H7 (cell line): ENCODE measurements at regions not wholly inside any gene's neighbourhood (a gene's known extent, or its start where the extent isn't known, plus 50 kb on each side); places are given as distances from the start of the nearest gene placed in this dataset.

ENCODE experiments used
- DNase-seq: peaks from one replicate; pipeline ENCODE4 v3.0.0; 2012
- H3K27me3 ChIP-seq: 2 replicates; pipeline ENCODE4 v1.6.0; 2011; ENCODE audit warnings: mild to moderate bottlenecking, low read length; ENCODE audit not compliant: control insufficient read depth, insufficient read depth
- H3K36me3 ChIP-seq: replicated peaks from 2 replicates; pipeline ENCODE4 v1.5.1; 2011; ENCODE audit warnings: low read length; ENCODE audit not compliant: control insufficient read depth, insufficient read depth
- H3K4me3 ChIP-seq: 2 replicates; pipeline ENCODE4 v1.5.1; 2011; ENCODE audit warnings: low read depth, mild to moderate bottlenecking, control low read depth, low read length, moderate library complexity; ENCODE audit not compliant: insufficient read depth

DNA sequence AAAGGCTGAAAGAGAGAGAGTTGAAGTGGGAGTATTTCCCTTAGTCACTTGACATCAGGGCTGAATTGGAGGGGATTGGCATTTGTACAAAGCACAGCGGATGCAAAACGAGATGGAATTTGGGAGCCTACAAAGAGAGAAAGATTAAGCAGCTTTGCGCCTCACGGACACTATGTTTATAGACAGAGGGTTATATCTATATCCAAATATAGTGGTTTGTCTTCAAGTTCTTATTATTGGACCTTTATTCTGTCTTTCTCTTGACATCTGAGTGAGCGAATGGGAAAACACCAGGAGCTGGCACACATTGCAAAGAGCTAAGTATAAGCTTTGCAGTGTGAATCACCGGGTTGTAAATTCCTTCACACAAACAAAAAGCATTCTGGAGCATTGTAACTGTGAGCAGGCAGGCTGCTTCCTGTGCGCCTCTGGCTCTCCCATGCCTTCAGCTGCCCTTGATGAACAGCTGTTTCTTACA lies 500.2 kb downstream of the STIM2 start:
- no peak overlapping the region for H3K4me3 ChIP-seq
- DNase-seq: no peak
- H3K27me3 ChIP-seq: no peaks in the 10 kb centered on the region
- no peaks in the 10 kb centered on the region for H3K36me3 ChIP-seq

DNA sequence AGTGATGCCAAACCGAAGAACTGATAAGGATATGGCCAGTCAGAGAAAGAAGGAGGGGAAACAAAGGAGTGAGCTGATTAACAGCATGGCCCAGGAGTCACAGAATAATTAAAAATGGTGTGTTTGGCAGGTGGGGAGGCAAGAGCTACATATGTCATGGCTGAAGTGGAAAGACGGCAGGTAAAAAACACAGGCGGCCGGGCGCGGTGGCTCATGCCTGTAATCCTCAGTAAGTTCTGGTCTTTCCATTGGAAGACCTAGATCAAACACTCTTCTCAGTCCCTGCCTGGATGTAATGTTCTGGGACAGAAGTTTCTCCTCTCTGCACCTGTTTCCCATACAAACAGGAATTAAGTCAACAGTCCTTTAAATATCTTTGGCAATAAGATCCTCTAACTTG lies 503.9 kb downstream of the STIM2 start:
- no peaks in the 10 kb centered on the region for H3K36me3 ChIP-seq
- H3K4me3 ChIP-seq: no peak overlapping the region
- DNase-seq: no peak
- no peaks in the 10 kb centered on the region for H3K27me3 ChIP-seq

DNA sequence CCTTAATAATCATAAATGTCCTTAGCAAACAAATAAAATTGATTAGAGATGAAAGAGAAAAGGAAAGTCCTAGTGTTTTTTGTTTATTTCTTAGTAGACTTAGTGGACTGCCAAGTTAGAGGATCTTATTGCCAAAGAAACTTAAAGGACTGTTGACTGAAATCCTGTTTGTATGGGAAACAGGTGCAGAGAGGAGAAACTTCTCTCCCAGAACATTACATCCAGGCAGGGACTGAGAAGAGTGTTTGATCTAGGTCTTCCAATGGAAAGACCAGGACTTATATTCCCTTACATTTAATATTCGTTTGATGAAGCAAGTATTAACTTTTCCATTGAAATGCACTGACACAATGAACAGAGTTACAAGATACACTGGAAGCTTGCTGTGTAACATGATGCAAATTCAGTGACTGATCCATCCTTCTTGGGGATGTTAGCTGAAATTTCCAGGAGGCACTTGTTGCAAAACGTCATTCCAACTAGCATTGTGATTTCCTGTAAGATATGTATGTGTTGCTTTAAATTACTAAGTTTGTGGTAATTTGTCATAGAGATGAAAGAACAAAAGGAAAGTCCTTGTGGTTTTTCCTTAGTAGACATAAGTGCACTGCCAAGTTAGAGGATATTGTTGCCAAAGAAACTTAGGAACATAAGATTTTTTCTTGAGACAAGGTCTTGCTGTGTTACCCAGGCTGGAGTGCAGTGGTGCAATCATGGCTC lies 505.6 kb downstream of the STIM2 start:
- Histone ChIP-seq H3K4me3 (no peak overlapping the region), H3K27me3 (no peaks in the 10 kb centered on the region), H3K36me3 (no peaks in the 10 kb centered on the region)
- no peak for DNase-seq

GRCh38 chr4:27368781-27369180 lies 508.1 kb downstream of the STIM2 start:
- no peak for DNase-seq
- H3K36me3 ChIP-seq: no peaks in the 10 kb centered on the region
- no peak overlapping the region for H3K4me3 ChIP-seq

DNA sequence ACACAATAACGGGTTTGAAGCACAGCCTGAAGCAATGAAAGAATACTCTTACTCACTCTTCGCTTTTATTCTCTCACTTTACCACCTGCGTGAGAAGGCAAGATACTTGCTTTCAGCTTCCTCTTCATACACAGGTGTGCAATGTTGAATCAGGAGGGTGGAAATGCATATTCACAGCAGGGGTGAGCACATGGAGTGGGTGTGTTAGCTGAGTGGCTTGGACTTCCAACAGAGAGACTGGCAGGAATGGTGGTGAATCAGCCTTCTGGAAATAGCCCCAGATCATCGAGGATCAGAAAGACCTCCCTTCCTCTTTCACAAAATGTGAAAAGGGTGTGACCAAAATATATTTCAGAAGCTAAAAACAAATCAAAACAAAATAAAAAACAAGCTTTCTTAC lies 521.2 kb downstream of the STIM2 start:
- Histone ChIP-seq H3K4me3 (no peak overlapping the region), H3K27me3 (no peaks in the 10 kb centered on the region), H3K36me3 (no peaks in the 10 kb centered on the region)
- peak; percentile 7 for DNase-seq

More at GRCh38 chr4:27368781-27369180, 508.1 kb downstream of the STIM2 start:
- no peaks in the 10 kb centered on the region for H3K27me3 ChIP-seq

GRCh38 chr4:27387711-27388110 lies 527.1 kb downstream of the STIM2 start:
- no peak for DNase-seq
- no peaks in the 10 kb centered on the region for H3K36me3 ChIP-seq
- no peaks in the 10 kb centered on the region for H3K27me3 ChIP-seq
- H3K4me3 ChIP-seq: no peak overlapping the region

DNA sequence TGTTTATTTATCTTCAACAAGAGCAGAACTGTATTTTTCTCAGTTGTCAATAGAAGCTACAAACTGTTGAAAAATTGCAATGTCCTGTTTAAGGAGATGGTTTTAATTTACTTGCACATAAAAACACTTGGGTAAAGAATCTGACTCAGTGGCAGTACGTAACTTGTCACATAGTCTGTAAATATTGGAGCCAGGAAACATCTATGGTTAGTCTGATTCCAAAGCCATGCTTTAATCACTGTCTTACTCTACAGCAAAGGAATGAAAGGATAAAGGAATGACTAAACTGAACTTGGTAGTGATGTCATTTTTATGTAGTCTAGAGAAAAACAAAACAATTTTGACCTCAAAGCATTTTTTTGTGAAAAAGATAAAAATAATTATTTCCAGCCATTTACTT lies 537.2 kb downstream of the STIM2 start:
- H3K4me3 ChIP-seq: no peak overlapping the region
- H3K36me3 ChIP-seq: no peaks in the 10 kb centered on the region
- no peak for DNase-seq
- H3K27me3 ChIP-seq: no peaks in the 10 kb centered on the region

DNA sequence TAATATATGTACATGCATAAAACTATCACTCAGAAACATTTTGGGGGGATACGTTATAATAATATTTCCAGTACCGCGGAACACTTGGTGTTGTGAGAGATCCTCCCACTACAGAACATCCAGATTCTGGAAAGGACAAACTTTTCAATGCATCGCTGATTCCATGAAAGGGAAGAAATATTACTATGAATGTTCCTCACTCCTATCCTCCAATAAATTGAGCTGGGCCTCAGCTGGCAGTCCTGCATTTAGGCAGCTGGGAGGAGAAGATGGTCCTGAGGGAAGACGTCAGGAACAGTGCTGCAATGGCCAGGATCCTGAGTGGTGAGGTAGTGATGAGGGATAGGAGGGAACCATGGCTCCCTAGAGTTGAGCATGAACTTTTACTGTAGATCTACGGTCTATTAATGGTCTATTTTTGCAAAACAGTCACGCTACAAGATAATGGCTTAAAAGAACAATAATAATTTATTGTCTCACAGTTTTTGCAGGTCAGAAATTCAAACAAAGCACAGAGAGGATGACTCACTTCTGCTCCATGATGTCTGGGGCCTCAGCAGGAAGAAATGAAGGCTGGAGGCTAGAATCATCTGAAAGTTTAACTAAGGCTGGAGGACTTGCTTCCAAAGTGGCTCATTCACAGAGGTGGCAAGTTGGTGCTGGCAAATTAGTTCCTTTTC lies 538.1 kb downstream of the STIM2 start:
- Histone ChIP-seq H3K4me3 (no peak overlapping the region), H3K27me3 (no peaks in the 10 kb centered on the region), H3K36me3 (no peaks in the 10 kb centered on the region)
- DNase-seq: no peak

DNA sequence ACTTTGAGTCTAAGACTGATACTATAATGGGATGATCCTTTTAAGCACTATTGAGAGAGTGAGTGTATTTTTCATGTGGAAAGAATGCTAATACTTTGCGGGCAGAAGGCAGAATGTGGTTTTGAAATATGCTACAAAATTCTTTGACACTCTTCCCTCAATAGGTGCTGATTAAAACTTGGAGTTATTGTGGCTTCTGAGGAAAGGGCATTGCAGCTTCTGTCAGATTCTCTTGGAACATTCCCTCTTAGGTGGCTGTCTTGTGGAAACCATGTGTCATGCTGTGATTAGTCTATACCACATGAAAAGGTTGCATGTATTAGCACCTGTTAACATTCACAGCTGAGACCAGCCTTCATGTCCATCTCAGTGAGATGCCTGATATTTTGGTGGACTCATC lies 547.0 kb downstream of the STIM2 start:
- H3K4me3 ChIP-seq: no peak overlapping the region
- no peak for DNase-seq

GRCh38 chr4:27412613-27413012 lies 552.0 kb downstream of the STIM2 start:
- Histone ChIP-seq H3K4me3 (no peak overlapping the region), H3K27me3 (no peaks in the 10 kb centered on the region), H3K36me3 (no peaks in the 10 kb centered on the region)
- DNase-seq: no peak

More for the DNA sequence above, 547.0 kb downstream of the STIM2 start:
- H3K27me3 ChIP-seq: no peaks in the 10 kb centered on the region
- H3K36me3 ChIP-seq: no peaks in the 10 kb centered on the region

DNA sequence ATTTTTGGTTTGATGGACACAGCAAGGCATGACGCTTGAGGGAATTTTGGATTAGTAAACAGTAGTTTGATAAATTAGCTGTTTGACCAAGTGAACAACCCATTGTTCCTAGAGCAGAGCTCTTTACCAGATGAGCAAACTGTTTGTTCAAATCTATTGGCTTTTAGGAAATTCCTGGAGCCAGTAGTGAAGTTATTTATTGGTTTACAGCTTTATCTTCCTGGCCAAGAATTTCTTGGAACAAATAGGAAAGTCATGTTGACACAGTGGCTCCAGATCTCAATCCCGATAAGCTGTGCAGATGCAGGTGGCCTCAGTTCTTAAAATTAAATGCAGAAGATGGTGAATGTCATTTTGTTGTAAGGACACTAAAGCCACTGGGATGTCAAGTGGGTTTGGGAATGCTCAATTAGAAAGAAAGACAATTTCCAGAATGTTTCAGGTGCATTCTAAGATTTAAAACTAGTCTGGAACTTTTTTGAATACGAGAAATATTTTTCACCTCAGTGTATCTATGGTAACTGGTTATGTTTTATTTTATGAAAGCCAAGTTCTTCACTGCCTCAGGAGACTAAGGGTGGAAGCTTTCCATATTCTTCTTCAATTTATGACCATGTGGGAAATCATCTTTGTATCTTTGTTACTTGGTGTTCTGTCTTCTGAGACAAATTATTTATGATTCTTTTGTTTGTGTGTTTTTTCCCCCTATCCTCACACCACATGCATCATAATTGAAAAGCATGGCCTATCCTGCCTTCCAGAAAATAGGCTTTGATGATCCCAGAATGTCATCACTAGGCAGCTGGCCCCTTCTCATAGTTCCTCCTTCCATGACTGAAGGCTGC lies 554.5 kb downstream of the STIM2 start:
- Histone ChIP-seq H3K36me3 (no peaks in the 10 kb centered on the region), H3K27me3 (no peaks in the 10 kb centered on the region), H3K4me3 (no peak overlapping the region)
- no peak for DNase-seq

DNA sequence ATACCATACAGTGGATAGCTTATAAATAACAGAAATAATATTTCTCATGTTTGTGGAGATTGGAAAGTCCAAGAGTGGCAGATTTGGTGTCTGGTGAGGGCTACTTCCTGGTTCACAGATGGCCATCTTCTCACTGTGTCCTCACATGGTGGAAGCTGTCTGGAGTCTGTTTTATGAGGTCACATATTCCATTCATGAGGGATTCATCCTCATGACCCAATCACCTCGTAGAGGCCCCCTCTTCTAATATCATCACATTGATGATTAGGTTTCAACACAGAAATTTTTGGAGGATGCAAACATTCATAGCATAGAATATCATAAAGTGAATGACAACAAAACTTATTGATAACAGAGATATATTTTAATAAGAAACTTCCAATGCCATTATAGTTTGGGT lies 568.0 kb downstream of the STIM2 start:
- no peak overlapping the region for H3K4me3 ChIP-seq

GRCh38 chr4:27429364-27429871 lies 568.8 kb downstream of the STIM2 start:
- no peak for DNase-seq
- H3K4me3 ChIP-seq: no peak overlapping the region
- H3K36me3 ChIP-seq: no peaks in the 10 kb centered on the region
- H3K27me3 ChIP-seq: no peaks in the 10 kb centered on the region

More for the DNA sequence above, 568.0 kb downstream of the STIM2 start:
- H3K27me3 ChIP-seq: no peaks in the 10 kb centered on the region
- no peak for DNase-seq
- H3K36me3 ChIP-seq: no peaks in the 10 kb centered on the region

GRCh38 chr4:27442146-27442545 lies 581.5 kb downstream of the STIM2 start:
- DNase-seq: no peak
- no peak overlapping the region for H3K4me3 ChIP-seq
- no peaks in the 10 kb centered on the region for H3K27me3 ChIP-seq
- H3K36me3 ChIP-seq: no peaks in the 10 kb centered on the region
